ENCODE measurements at regions not wholly inside any gene's neighbourhood (a gene's known extent, or its start where the extent isn't known, plus 50 kb on each side); places are given as distances from the start of the nearest gene placed in this dataset.

GRCh38 chr10:131477457-131478121 lies 166.1 kb upstream of the TCERG1L start:
- no peak overlapping the region for H3K4me3 Mint-ChIP-seq

DNA sequence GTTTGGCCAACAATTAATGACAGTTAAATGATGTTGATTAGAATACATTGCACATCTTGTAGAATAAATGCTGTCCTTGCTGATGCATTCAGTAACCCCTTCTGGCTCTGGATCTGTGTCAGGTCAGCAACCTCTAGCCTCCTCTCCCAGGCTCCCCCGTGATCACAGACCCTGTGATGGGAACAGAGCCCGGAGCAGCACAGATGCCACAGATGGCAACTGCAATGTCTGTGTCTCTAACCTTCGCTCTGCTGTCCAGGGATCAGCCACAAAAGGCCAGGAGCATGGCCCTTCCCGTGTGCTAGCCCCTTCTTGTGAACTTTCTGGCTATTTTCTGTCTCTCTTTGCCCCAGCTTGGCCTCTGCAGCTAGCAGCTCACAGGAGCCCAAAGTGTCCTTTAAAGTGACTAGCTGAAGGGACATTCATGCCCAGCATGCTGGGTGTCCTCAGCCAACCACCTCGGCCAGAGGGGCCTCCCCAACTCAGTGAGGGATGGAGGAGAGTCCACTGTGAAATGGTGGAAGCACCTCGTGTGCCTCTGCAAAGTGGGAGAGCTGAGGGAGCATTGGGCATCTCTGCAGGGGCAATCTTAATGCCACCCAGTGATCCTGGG lies 167.0 kb upstream of the TCERG1L start:
- Mint-ChIP-seq H3K27me3 (peaks cover 3% of the 10 kb centered on the region), H3K4me3 (no peak overlapping the region), H3K9me3 (peaks cover 10% of the 10 kb centered on the region), H3K36me3 (ENCODE audit: low read depth) (no peaks in the 10 kb centered on the region), H3K4me1 (ENCODE audit: low read depth) (no peaks in the 10 kb centered on the region), H3K27ac (no peak overlapping the region)

More at GRCh38 chr10:131477457-131478121, 166.1 kb upstream of the TCERG1L start:
- no peaks in the 10 kb centered on the region for H3K36me3 Mint-ChIP-seq (ENCODE audit: low read depth)
- H3K27me3 Mint-ChIP-seq, result peaks cover 3% of the 10 kb centered on the region
- H3K9me3 Mint-ChIP-seq, result peaks cover 5% of the 10 kb centered on the region
- no peak overlapping the region for H3K27ac Mint-ChIP-seq
- no peaks in the 10 kb centered on the region for H3K4me1 Mint-ChIP-seq (ENCODE audit: low read depth)

- Mint-ChIP-seq H3K27me3 (peaks cover 3% of the 10 kb centered on the region), H3K4me3 (no peak overlapping the region)
Observed at GRCh38 chr10:131480066-131480465, 168.5 kb upstream of the TCERG1L start.

DNA sequence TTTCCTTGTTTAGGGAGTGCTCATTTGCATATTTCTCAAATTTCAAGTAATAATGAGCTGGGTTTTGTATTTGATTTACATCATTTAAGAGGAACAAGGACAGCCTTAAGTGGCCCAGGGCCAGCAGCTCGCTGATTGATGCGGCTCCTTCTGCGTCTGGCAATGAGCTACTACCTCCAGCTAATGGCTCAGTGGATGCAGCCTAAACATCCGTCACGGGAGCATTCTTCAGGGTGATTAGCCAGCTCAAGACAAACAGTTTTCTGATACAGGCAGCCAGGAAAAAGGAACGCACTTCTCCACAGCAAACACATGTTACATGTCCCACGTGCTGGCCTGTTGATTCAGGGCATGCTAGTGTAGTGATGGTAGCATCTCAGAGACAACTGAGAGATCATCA lies 169.3 kb upstream of the TCERG1L start:
- Mint-ChIP-seq H3K27ac (no peak overlapping the region), H3K4me3 (no peak overlapping the region), H3K36me3 (ENCODE audit: low read depth) (no peaks in the 10 kb centered on the region), H3K9me3 (peaks cover 10% of the 10 kb centered on the region), H3K27me3 (peaks cover 3% of the 10 kb centered on the region), H3K4me1 (ENCODE audit: low read depth) (no peaks in the 10 kb centered on the region)

More at GRCh38 chr10:131480066-131480465, 168.5 kb upstream of the TCERG1L start:
- H3K36me3 Mint-ChIP-seq (ENCODE audit: low read depth), result no peaks in the 10 kb centered on the region
- H3K27ac Mint-ChIP-seq, result no peak overlapping the region
- H3K9me3 Mint-ChIP-seq, result peaks cover 10% of the 10 kb centered on the region
- no peaks in the 10 kb centered on the region for H3K4me1 Mint-ChIP-seq (ENCODE audit: low read depth)

DNA sequence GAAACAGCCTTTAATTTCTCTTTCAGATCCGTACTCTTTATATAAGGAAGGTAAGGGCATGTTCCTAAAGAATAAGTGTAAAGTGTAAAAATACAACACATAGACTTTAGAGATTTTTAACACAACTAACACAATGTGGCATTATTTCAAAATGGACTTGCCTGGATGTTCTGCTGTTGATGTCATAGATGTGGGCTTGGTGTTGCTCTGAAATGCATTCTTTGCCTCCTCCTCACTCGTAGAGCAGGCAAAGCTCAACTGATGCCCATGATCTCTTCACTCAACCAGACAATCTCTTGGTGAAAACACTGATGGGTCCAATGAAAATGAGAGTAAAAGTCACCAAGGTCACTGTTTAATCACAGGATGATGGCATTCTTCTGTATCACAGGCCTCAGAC lies 174.2 kb upstream of the TCERG1L start:
- Mint-ChIP-seq H3K27me3 (no peaks in the 10 kb centered on the region), H3K27ac (no peak overlapping the region), H3K36me3 (ENCODE audit: low read depth) (no peaks in the 10 kb centered on the region), H3K4me3 (no peak overlapping the region), H3K9me3 (peaks cover 17% of the 10 kb centered on the region), H3K4me1 (ENCODE audit: low read depth) (no peaks in the 10 kb centered on the region)

GRCh38 chr10:131487822-131488221 lies 176.3 kb upstream of the TCERG1L start:
- H3K27ac Mint-ChIP-seq, result no peak overlapping the region
- H3K36me3 Mint-ChIP-seq (ENCODE audit: low read depth), result no peaks in the 10 kb centered on the region
- H3K4me3 Mint-ChIP-seq, result no peak overlapping the region
- H3K27me3 Mint-ChIP-seq, result no peaks in the 10 kb centered on the region
- H3K9me3 Mint-ChIP-seq, result peaks cover 12% of the 10 kb centered on the region
- H3K4me1 Mint-ChIP-seq (ENCODE audit: low read depth), result no peaks in the 10 kb centered on the region

GRCh38 chr10:131490991-131491594 lies 179.6 kb upstream of the TCERG1L start:
- Mint-ChIP-seq H3K4me1 (ENCODE audit: low read depth) (no peaks in the 10 kb centered on the region), H3K4me3 (no peak overlapping the region), H3K36me3 (ENCODE audit: low read depth) (no peaks in the 10 kb centered on the region), H3K27ac (no peak overlapping the region), H3K27me3 (no peaks in the 10 kb centered on the region), H3K9me3 (peaks cover 11% of the 10 kb centered on the region)

GRCh38 chr10:131492211-131492857 lies 180.8 kb upstream of the TCERG1L start:
- Mint-ChIP-seq H3K27ac (no peak overlapping the region), H3K27me3 (no peaks in the 10 kb centered on the region), H3K4me3 (no peak overlapping the region), H3K9me3 (peaks cover 9% of the 10 kb centered on the region), H3K36me3 (ENCODE audit: low read depth) (no peaks in the 10 kb centered on the region), H3K4me1 (ENCODE audit: low read depth) (no peaks in the 10 kb centered on the region)

DNA sequence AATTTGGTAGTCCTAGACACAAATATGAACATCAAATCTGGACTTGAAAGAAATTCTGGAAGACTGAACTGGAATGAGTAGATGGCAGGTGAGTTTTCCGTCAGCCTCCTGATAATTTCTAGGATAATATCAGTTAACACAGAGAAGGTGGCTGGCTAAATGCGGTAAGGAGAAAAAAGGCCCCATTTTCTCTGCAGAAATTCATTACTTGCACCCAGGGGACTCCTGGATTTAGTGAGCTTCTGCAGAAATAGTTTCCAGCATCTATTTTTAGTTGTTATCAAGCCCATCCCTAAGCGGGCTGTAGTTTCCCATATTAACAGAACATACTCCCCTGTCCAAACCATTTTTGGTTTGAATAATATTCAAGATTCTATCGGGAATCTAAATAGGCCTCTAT lies 181.9 kb upstream of the TCERG1L start:
- H3K4me3 Mint-ChIP-seq, result no peak overlapping the region
- no peak overlapping the region for H3K27ac Mint-ChIP-seq
- no peaks in the 10 kb centered on the region for H3K4me1 Mint-ChIP-seq (ENCODE audit: low read depth)
- H3K27me3 Mint-ChIP-seq, result no peaks in the 10 kb centered on the region
- no peaks in the 10 kb centered on the region for H3K36me3 Mint-ChIP-seq (ENCODE audit: low read depth)
- peaks cover 5% of the 10 kb centered on the region for H3K9me3 Mint-ChIP-seq

DNA sequence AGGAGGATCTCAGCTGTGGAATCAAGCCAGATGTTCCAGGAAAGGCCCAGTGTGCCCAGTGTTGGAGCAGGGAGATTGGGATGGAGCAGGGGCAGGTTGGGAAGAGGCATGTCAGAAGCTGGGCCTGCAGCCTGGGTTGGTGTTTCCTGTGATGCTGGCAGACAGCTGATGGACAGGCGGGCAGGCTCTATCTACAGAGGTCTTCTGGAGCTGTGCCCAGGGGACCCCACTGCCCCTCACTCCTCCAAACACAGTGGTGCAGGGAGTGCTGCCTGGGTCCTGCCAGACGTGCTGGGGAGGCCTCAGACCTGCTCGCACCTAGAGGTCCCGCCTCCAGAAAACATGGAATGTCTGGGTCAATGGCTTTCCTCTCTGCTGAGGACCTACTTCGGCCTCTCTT lies 182.9 kb upstream of the TCERG1L start:
- Mint-ChIP-seq H3K27me3 (no peaks in the 10 kb centered on the region), H3K9me3 (peaks cover 5% of the 10 kb centered on the region), H3K27ac (no peak overlapping the region), H3K4me3 (no peak overlapping the region), H3K4me1 (ENCODE audit: low read depth) (no peaks in the 10 kb centered on the region), H3K36me3 (ENCODE audit: low read depth) (no peaks in the 10 kb centered on the region)

DNA sequence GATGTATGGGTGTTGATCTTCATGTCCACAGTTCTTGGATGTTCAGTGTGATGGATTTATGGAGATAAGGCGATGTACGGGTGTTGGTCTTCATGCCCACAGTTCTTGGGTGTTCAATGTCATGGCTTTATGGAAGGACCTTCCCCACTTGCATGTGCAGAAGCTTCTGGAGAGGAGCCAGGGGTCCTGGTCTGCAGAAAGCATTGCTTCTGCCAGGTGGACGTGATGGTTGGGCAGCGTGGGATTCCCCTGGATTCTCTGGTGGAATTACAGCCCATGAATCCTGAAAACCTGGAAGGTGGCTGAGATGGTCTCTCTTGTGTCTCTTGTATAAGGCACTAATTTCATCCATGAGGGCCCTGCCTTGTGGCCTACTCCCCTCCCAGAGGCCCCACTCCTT lies 183.7 kb upstream of the TCERG1L start:
- no peaks in the 10 kb centered on the region for H3K4me1 Mint-ChIP-seq (ENCODE audit: low read depth)
- peaks cover 5% of the 10 kb centered on the region for H3K9me3 Mint-ChIP-seq
- no peaks in the 10 kb centered on the region for H3K27me3 Mint-ChIP-seq
- no peak overlapping the region for H3K27ac Mint-ChIP-seq
- no peak overlapping the region for H3K4me3 Mint-ChIP-seq
- H3K36me3 Mint-ChIP-seq (ENCODE audit: low read depth), result no peaks in the 10 kb centered on the region

GRCh38 chr10:131495892-131496291 lies 184.4 kb upstream of the TCERG1L start:
- Mint-ChIP-seq H3K27ac (no peak overlapping the region), H3K9me3 (peaks cover 5% of the 10 kb centered on the region), H3K4me3 (no peak overlapping the region), H3K27me3 (no peaks in the 10 kb centered on the region), H3K36me3 (ENCODE audit: low read depth) (no peaks in the 10 kb centered on the region), H3K4me1 (ENCODE audit: low read depth) (no peaks in the 10 kb centered on the region)

DNA sequence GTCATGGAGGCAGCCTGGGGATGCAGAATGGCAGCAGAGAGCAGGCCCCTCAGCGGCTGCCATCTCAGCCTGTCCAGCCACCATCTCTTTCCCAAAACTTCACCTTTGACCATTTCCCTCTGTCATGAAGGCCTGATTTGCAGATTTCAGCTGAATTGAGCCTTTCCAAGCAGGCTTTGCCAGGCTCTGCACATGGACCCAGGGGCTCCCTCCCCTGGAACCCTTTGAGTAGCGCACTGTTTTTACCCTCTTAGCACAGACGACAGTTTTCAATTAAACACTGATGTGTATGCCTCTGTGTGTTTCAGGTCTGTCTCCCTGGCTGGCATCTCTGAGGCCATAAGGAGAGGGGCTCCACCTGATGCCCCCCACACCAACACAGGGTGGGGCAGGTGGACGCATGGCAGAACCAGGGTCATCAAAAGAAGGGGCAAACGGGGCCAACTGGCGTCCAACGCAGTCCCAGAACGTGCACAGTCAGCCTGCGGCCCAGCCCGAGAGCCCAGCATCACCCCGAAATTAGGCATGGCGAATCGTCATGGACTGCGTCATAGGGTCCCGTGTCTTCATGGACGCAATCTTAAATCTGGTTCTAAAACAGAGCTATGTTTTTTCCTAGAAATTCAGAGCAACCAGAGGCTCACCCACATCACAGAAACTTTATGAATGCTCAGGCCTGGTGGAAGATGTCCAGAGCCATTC lies 185.0 kb upstream of the TCERG1L start:
- Mint-ChIP-seq H3K4me1 (ENCODE audit: low read depth) (no peaks in the 10 kb centered on the region), H3K9me3 (peaks cover 5% of the 10 kb centered on the region), H3K27ac (no peak overlapping the region), H3K4me3 (no peak overlapping the region), H3K36me3 (ENCODE audit: low read depth) (no peaks in the 10 kb centered on the region), H3K27me3 (no peaks in the 10 kb centered on the region)

GRCh38 chr10:131499566-131499965 lies 188.0 kb upstream of the TCERG1L start:
- no peaks in the 10 kb centered on the region for H3K4me1 Mint-ChIP-seq (ENCODE audit: low read depth)
- no peaks in the 10 kb centered on the region for H3K27me3 Mint-ChIP-seq
- H3K36me3 Mint-ChIP-seq (ENCODE audit: low read depth), result no peaks in the 10 kb centered on the region
- no peak overlapping the region for H3K27ac Mint-ChIP-seq
- no peak overlapping the region for H3K4me3 Mint-ChIP-seq
- peaks cover 22% of the 10 kb centered on the region for H3K9me3 Mint-ChIP-seq

- no peaks in the 10 kb centered on the region for H3K27me3 Mint-ChIP-seq
- H3K4me1 Mint-ChIP-seq (ENCODE audit: low read depth), result no peaks in the 10 kb centered on the region
- no peak overlapping the region for H3K4me3 Mint-ChIP-seq
- no peaks in the 10 kb centered on the region for H3K36me3 Mint-ChIP-seq (ENCODE audit: low read depth)
- peaks cover 19% of the 10 kb centered on the region for H3K9me3 Mint-ChIP-seq
- H3K27ac Mint-ChIP-seq, result no peak overlapping the region
Observed at GRCh38 chr10:131500181-131500580, 188.7 kb upstream of the TCERG1L start.
